ENCODE measurements at regions not wholly inside any gene's neighbourhood (a gene's known extent, or its start where the extent isn't known, plus 50 kb on each side); places are given as distances from the start of the nearest gene placed in this dataset.

Small RNA genes in the stretch of these regions (small RNA-seq; reads per million reads assigned to genes)
- 0 reads per million in 3 experiments for gene AC006499.8 (ENCODE audit: insufficient read depth in 2 of 3, insufficient read length in 3 of 3, low read depth in 2 of 3, low replicate concordance in 1 of 3)
